ENCODE measurements at regions not wholly inside any gene's neighbourhood (a gene's known extent, or its start where the extent isn't known, plus 50 kb on each side); places are given as distances from the start of the nearest gene placed in this dataset.

GRCh38 chr4:137694138-137694537 lies 161.8 kb upstream of the PCDH18 start:
- H3K27ac Mint-ChIP-seq: no peak overlapping the region
- H3K9me3 Mint-ChIP-seq: peaks cover 2 to 40% (median 23%) of the 10 kb centered on the region in 6 donors
- H3K4me3 Mint-ChIP-seq: no peak overlapping the region
- H3K4me1 Mint-ChIP-seq: no peaks in the 10 kb centered on the region
- peaks cover 0 to 6% (median 0%) of the 10 kb centered on the region in 3 donors for H3K36me3 Mint-ChIP-seq
- H3K27me3 Mint-ChIP-seq (ENCODE audit: low read depth in 3 of 3): peaks cover 0 to 1% (median 0%) of the 10 kb centered on the region in 3 donors
- DNase-seq: no peak

DNA sequence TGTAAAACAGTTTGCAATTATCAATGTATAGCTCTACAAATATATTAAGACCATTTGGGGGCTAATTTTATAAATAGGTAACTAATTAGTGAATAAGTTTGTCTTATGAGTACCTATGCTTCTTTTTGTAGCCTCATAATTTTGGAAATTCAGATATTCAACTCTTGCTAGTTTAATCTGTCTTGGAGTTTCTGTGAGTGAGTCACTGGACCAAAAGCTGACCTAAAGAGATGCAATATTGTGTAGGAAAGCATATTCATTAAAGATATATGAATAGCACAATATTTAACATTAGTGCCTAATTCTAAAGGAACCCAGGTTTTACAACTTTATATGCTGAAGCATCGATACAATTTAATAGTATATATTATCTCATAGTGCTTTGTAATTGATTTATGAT lies 161.3 kb upstream of the PCDH18 start:
- Mint-ChIP-seq H3K27me3 (ENCODE audit: low read depth in 3 of 3) (peaks cover 0 to 1% (median 0%) of the 10 kb centered on the region in 3 donors), H3K36me3 (peaks cover 0 to 5% (median 0%) of the 10 kb centered on the region in 3 donors), H3K4me3 (no peak overlapping the region), H3K4me1 (no peaks in the 10 kb centered on the region), H3K27ac (no peak overlapping the region), H3K9me3 (peaks cover 2 to 38% (median 21%) of the 10 kb centered on the region in 6 donors)
- DNase-seq: no peak

- peaks cover 2 to 28% (median 18%) of the 10 kb centered on the region in 6 donors for H3K9me3 Mint-ChIP-seq
Observed at GRCh38 chr4:137692205-137692604, 159.9 kb upstream of the PCDH18 start.

GRCh38 chr4:137688651-137689050 lies 156.4 kb upstream of the PCDH18 start:
- Mint-ChIP-seq H3K27me3 (ENCODE audit: low read depth in 3 of 3) (no peaks in the 10 kb centered on the region), H3K27ac (no peak overlapping the region), H3K4me1 (no peaks in the 10 kb centered on the region), H3K36me3 (no peaks in the 10 kb centered on the region), H3K9me3 (peaks cover 3 to 23% (median 15%) of the 10 kb centered on the region in 6 donors), H3K4me3 (no peak overlapping the region)
- DNase-seq: no peak

More at GRCh38 chr4:137692205-137692604, 159.9 kb upstream of the PCDH18 start:
- no peaks in the 10 kb centered on the region for H3K4me1 Mint-ChIP-seq
- no peak for DNase-seq
- H3K4me3 Mint-ChIP-seq: no peak overlapping the region
- no peaks in the 10 kb centered on the region for H3K36me3 Mint-ChIP-seq
- peaks cover 0 to 1% (median 0%) of the 10 kb centered on the region in 3 donors for H3K27me3 Mint-ChIP-seq (ENCODE audit: low read depth in 3 of 3)
- no peak overlapping the region for H3K27ac Mint-ChIP-seq

DNA sequence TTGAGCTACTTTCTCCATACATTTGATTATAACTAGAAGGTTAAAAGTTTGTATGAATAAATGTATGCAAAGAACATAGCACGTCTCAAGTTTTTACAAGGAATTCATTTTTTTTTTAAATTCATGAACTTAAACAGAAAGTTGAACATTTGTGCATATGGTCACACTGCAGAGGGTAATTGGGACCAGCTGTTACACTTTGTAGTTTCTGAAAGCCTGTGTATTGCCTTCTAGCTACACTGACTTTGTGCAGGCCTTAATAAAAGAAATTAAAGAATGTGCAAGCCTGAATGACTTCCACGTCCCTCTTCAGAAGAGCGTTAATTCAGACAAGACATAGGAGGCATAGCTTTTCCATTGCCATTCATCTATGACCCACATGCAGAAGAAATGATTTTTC lies 153.1 kb upstream of the PCDH18 start:
- H3K4me1 Mint-ChIP-seq: no peaks in the 10 kb centered on the region
- H3K27ac Mint-ChIP-seq: no peak overlapping the region
- H3K4me3 Mint-ChIP-seq: no peak overlapping the region
- no peak for DNase-seq
- peaks cover 0 to 26% (median 12%) of the 10 kb centered on the region in 6 donors for H3K9me3 Mint-ChIP-seq
- no peaks in the 10 kb centered on the region for H3K36me3 Mint-ChIP-seq
- H3K27me3 Mint-ChIP-seq (ENCODE audit: low read depth in 3 of 3): no peaks in the 10 kb centered on the region

DNA sequence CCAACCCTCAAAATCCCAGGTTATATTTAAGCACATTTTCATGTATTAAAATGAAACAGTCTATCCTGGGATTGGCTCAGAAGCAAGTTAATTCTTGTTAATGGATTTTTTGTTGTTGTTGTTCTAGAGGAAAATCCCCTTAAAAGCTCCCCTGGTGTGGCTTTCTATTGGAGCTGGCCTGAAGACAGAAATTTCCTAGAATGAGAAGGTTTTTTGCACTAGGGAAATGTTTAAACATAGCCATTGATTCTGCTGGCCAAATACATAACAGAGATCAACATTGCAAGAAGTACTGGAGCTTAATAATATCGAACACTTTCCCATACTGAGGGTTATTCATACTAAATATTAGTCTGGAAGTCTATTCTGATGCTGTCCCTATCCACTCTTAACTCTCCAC lies 148.8 kb upstream of the PCDH18 start:
- Mint-ChIP-seq H3K4me3 (no peak overlapping the region), H3K36me3 (no peaks in the 10 kb centered on the region), H3K9me3 (peaks cover 3 to 32% (median 10%) of the 10 kb centered on the region in 6 donors), H3K27ac (no peak overlapping the region), H3K27me3 (ENCODE audit: low read depth in 3 of 3) (peaks cover 0 to 4% (median 0%) of the 10 kb centered on the region in 3 donors), H3K4me1 (no peaks in the 10 kb centered on the region)
- no peak for DNase-seq

DNA sequence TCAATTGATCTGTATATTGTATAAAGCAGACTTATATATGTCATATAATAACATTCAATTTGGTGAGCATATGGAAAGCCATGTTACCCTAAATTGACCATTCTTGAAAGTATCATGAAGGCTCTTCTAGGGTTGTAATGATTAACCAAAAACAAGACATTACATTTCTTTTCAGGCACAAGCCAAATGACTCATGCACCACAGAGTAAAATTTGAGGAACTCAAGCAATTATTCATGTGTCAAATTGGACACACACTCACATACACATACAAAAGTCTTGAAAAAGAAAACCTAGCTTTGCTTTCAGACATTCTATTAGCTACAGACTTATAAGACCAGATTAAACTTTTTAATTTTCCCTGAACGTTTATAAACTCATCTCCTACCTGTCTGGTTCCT lies 146.5 kb upstream of the PCDH18 start:
- Mint-ChIP-seq H3K4me1 (no peaks in the 10 kb centered on the region), H3K9me3 (peaks cover 5 to 42% (median 12%) of the 10 kb centered on the region in 6 donors), H3K27me3 (ENCODE audit: low read depth in 3 of 3) (peaks cover 0 to 4% (median 0%) of the 10 kb centered on the region in 3 donors), H3K36me3 (no peaks in the 10 kb centered on the region), H3K4me3 (no peak overlapping the region), H3K27ac (no peak overlapping the region)
- DNase-seq: no peak

DNA sequence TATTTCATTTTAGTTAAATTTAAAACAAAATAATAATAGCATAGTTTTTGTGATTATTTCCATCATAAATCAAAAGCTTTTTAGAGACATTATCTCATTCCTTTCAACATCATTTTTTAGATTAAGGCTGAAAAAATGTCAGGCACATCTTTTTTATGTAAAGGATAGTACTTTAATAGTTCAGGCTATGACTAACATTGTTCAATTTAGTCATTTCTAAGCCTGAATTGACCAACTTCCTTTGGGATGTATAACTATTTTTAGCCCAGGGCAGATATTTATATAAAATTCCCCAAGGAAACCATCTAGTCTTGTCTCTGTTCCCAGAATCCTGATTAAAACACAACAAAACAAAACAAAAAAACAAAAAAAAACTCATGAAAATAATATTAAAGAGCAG lies 145.6 kb upstream of the PCDH18 start:
- H3K4me3 Mint-ChIP-seq: no peak overlapping the region
- H3K9me3 Mint-ChIP-seq: peaks cover 5 to 49% (median 16%) of the 10 kb centered on the region in 6 donors
- no peak for DNase-seq
- no peaks in the 10 kb centered on the region for H3K4me1 Mint-ChIP-seq
- no peak overlapping the region for H3K27ac Mint-ChIP-seq
- peaks cover 0 to 4% (median 0%) of the 10 kb centered on the region in 3 donors for H3K27me3 Mint-ChIP-seq (ENCODE audit: low read depth in 3 of 3)
- H3K36me3 Mint-ChIP-seq: no peaks in the 10 kb centered on the region

DNA sequence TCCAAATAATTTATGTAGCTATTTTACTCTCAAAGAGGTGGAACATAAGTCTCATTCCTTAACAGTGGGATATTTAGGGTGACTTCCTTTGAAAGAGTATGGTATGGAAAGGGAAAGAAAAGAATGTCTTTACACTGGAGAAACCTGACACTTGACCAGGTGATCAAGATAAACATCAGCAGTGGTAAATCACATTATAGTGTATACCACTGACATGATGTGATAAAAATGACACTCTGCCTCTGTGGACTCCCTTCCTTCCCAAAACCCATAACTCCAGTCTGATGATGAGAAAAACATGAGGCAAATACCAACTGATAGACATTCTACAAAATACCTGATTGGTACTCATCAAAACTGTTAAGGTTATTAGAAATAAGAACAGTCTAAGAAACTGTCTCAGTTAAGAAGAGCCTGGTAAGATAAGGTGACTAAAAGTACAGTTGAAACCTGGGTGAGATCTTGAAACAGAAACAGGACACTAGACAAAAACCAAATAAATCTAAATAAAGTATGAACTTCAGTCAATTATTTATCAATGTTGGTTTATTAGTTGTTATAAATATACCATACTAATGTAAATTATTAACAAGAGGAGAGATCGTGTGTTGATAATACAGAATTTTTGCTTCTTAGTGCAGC lies 144.2 kb upstream of the PCDH18 start:
- peaks cover 0 to 42% (median 16%) of the 10 kb centered on the region in 6 donors for H3K9me3 Mint-ChIP-seq
- no peaks in the 10 kb centered on the region for H3K36me3 Mint-ChIP-seq
- no peak overlapping the region for H3K27ac Mint-ChIP-seq
- DNase-seq: no peak
- peaks cover 0 to 4% (median 0%) of the 10 kb centered on the region in 3 donors for H3K27me3 Mint-ChIP-seq (ENCODE audit: low read depth in 3 of 3)
- no peaks in the 10 kb centered on the region for H3K4me1 Mint-ChIP-seq
- no peak overlapping the region for H3K4me3 Mint-ChIP-seq

DNA sequence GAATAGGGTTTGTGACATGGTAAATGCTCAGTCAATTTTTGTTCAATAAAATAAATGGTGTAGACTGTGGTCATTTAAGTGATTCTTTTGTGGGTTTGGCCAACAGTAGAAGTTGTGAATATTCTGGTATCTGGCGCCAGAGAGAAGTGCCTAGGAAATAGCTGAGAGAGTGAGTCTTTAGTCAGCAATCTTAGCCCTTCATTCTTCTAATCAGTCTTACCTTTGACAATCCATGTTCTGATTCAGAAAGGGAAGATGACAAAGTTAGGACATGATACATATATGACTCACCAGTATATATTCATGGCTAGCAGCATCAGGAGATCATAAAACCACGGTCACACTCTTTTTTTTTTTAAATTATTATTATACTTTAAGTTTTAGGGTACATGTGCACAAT lies 141.8 kb upstream of the PCDH18 start:
- H3K4me3 Mint-ChIP-seq: no peak overlapping the region
- H3K27ac Mint-ChIP-seq: no peak overlapping the region
- peaks cover 0 to 4% (median 0%) of the 10 kb centered on the region in 3 donors for H3K27me3 Mint-ChIP-seq (ENCODE audit: low read depth in 3 of 3)
- DNase-seq: no peak
- no peaks in the 10 kb centered on the region for H3K36me3 Mint-ChIP-seq
- no peaks in the 10 kb centered on the region for H3K4me1 Mint-ChIP-seq
- peaks cover 2 to 30% (median 15%) of the 10 kb centered on the region in 6 donors for H3K9me3 Mint-ChIP-seq

GRCh38 chr4:137668885-137669545 lies 136.7 kb upstream of the PCDH18 start:
- no peak overlapping the region for H3K27ac Mint-ChIP-seq
- no peaks in the 10 kb centered on the region for H3K4me1 Mint-ChIP-seq
- H3K4me3 Mint-ChIP-seq: no peak overlapping the region
- no peaks in the 10 kb centered on the region for H3K36me3 Mint-ChIP-seq
- no peak for DNase-seq
- peaks cover 9 to 34% (median 13%) of the 10 kb centered on the region in 6 donors for H3K9me3 Mint-ChIP-seq
- H3K27me3 Mint-ChIP-seq (ENCODE audit: low read depth in 3 of 3): no peaks in the 10 kb centered on the region

DNA sequence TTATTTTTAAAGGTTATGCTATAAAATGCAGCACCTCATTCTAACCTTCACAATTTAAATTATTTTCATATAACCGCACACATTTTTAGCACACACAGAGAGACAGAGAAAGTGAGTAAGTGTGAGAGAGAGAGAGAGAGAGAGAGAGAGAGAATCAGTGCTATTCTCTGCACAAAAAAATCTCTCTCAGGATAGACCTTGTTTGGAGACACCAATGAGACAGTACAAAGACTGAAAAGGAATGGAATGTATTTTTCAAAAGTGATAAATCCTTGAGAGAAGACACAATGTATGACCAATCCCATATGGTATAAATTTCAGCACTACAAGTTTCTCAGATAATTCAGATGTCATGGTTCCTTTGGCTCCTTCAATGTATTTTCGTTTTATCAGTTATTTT lies 132.1 kb upstream of the PCDH18 start:
- H3K36me3 Mint-ChIP-seq: no peaks in the 10 kb centered on the region
- H3K4me1 Mint-ChIP-seq: no peaks in the 10 kb centered on the region

DNA sequence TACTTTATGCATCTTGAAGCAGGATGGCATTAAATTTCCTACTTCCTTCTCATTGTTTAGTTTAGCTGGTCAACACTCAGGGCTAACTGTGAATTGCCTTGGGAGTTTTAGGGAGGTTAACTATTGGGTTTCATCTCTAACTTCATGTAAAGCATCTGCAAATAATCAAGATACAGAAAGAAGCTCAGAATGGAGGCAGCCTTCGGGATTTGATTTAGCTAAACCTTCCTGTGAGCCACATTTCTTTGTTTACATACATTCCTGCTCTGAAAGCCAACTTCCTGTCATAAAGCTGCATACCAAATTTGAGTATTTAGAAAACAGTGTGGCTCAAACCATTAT lies 131.7 kb upstream of the PCDH18 start:
- H3K27ac Mint-ChIP-seq: no peak overlapping the region
- no peaks in the 10 kb centered on the region for H3K36me3 Mint-ChIP-seq
- DNase-seq: no peak
- H3K4me1 Mint-ChIP-seq: no peaks in the 10 kb centered on the region
- H3K4me3 Mint-ChIP-seq: no peak overlapping the region
- peaks cover 7 to 27% (median 14%) of the 10 kb centered on the region in 6 donors for H3K9me3 Mint-ChIP-seq
- H3K27me3 Mint-ChIP-seq (ENCODE audit: low read depth in 3 of 3): peaks cover 0 to 2% (median 0%) of the 10 kb centered on the region in 3 donors

More for the DNA sequence above, 132.1 kb upstream of the PCDH18 start:
- H3K4me3 Mint-ChIP-seq: no peak overlapping the region
- DNase-seq: no peak
- H3K9me3 Mint-ChIP-seq: peaks cover 7 to 23% (median 14%) of the 10 kb centered on the region in 6 donors
- peaks cover 0 to 2% (median 0%) of the 10 kb centered on the region in 3 donors for H3K27me3 Mint-ChIP-seq (ENCODE audit: low read depth in 3 of 3)
- no peak overlapping the region for H3K27ac Mint-ChIP-seq

GRCh38 chr4:137663251-137664045 lies 131.2 kb upstream of the PCDH18 start:
- no peaks in the 10 kb centered on the region for H3K36me3 Mint-ChIP-seq
- no peak overlapping the region for H3K4me3 Mint-ChIP-seq
- H3K27me3 Mint-ChIP-seq (ENCODE audit: low read depth in 3 of 3): peaks cover 0 to 2% (median 0%) of the 10 kb centered on the region in 3 donors
- no peak overlapping the region for H3K27ac Mint-ChIP-seq
- H3K4me1 Mint-ChIP-seq: no peaks in the 10 kb centered on the region
- DNase-seq: no peak
- H3K9me3 Mint-ChIP-seq: peaks cover 7 to 31% (median 16%) of the 10 kb centered on the region in 6 donors
